ENCODE measurements at regions not wholly inside any gene's neighbourhood (a gene's known extent, or its start where the extent isn't known, plus 50 kb on each side); places are given as distances from the start of the nearest gene placed in this dataset.

GRCh38 chr9:109705515-109705914 lies 74.5 kb upstream of the PALM2AKAP2 start:
- TF ChIP-seq POLR2A (IDR thresholded peaks at IDR 0.05) (no peak), CTCF (IDR thresholded peaks at IDR 0.05) (no peak)
